NOMO-1 treated with DMSO at 0.1 percent for 48 hours (cell line): ENCODE measurements at regions not wholly inside any gene's neighbourhood (a gene's known extent, or its start where the extent isn't known, plus 50 kb on each side); places are given as distances from the start of the nearest gene placed in this dataset.
A peak's percentile ranks its signal among the peaks of the same experiment; 100 is the strongest.
"Not testable (repeated sequence)": the region's sequence is repeated elsewhere in the genome, so short reads cannot be mapped to it uniquely, and the experiment has no call there.

Experiments used
- DNase-seq: peaks from one replicate; lab custom pipeline; 2025; ENCODE audit not compliant: unreplicated experiment; lab: John Stamatoyannopoulos, UW

GRCh38 chr13:110809871-110810486, 96.5 kb downstream of the ING1 start:
- no peak for DNase-seq

GRCh38 chr13:110811008-110811720, 97.7 kb downstream of the ING1 start:
- no peak for DNase-seq

GRCh38 chr13:110811771-110812120, 98.2 kb downstream of the ING1 start:
- no peak for DNase-seq

- no peak for DNase-seq
Observed at GRCh38 chr13:110812121-110812868, 98.8 kb downstream of the ING1 start.

- no peak for DNase-seq
Observed at GRCh38 chr13:110812869-110813645, 99.6 kb downstream of the ING1 start.

- no peak for DNase-seq
Observed at GRCh38 chr13:110813646-110814624, 100.4 kb downstream of the ING1 start.

- no peak for DNase-seq
Observed at GRCh38 chr13:110815471-110816204, 99.2 kb downstream of the ANKRD10 start.

GRCh38 chr13:110816500-110816899, 98.4 kb downstream of the ANKRD10 start:
- no peak for DNase-seq

GRCh38 chr13:110817143-110817542, 97.7 kb downstream of the ANKRD10 start:
- DNase-seq, result no peak

GRCh38 chr13:110818747-110819146, 96.1 kb downstream of the ANKRD10 start:
- DNase-seq, result no peak

- peak; percentile 50 for DNase-seq
Observed at GRCh38 chr13:110819203-110820014, 95.5 kb downstream of the ANKRD10 start.

- no peak for DNase-seq
Observed at GRCh38 chr13:110820322-110820721, 94.5 kb downstream of the ANKRD10 start.

- DNase-seq, result not testable (repeated sequence)
Observed at GRCh38 chr13:110821837-110822668, 92.8 kb downstream of the ANKRD10 start.

- DNase-seq, result no peak
Observed at GRCh38 chr13:110822669-110822945, 92.3 kb downstream of the ANKRD10 start.

GRCh38 chr13:110824702-110825300, 90.1 kb downstream of the ANKRD10 start:
- DNase-seq, result no peak

- DNase-seq, result no peak
Observed at GRCh38 chr13:110825516-110825915, 89.4 kb downstream of the ANKRD10 start.

GRCh38 chr13:110826101-110826500, 88.8 kb downstream of the ANKRD10 start:
- no peak for DNase-seq
